Gastroesophageal sphincter (tissue), 4 donors: ENCODE measurements at regions not wholly inside any gene's neighbourhood (a gene's known extent, or its start where the extent isn't known, plus 50 kb on each side); places are given as distances from the start of the nearest gene placed in this dataset.
"Not testable (repeated sequence)": the region's sequence is repeated elsewhere in the genome, so short reads cannot be mapped to it uniquely, and the experiment has no call there.

ENCODE experiments used
- ATAC-seq: fragments of 150-250 bp; one replicate; pipeline ENCODE4 v1.9.1; 2016; ENCODE audit warnings: mild to moderate bottlenecking, moderate library complexity
- H3K27ac ChIP-seq, 4 donors: fragments of 200-600 bp; sonication (generic) in 3 of 4; 1 replicate in 3 of 4; 2 replicates in 1 of 4; pipeline ENCODE4 v1.5.1; 2016 to 2019
- H3K27me3 ChIP-seq: fragments of 200-600 bp; sonication (generic); one replicate; pipeline ENCODE4 v1.5.1; 2019
- H3K36me3 ChIP-seq, 2 donors: fragments of 200-600 bp; sonication (generic); one replicate each; pipeline ENCODE4 v1.5.1; 2019; ENCODE audit warnings: control low read depth in 1 of 2
- H3K4me1 ChIP-seq, 3 donors: fragments of 200-600 bp; sonication (generic); 1 replicate in 2 of 3; 2 replicates in 1 of 3; pipeline ENCODE4 v1.5.1; 2016 to 2019; ENCODE audit warnings: control low read depth in 2 of 3
- H3K4me3 ChIP-seq, 2 donors: fragments of 200-600 bp; sonication (generic); one replicate each; pipeline ENCODE4 v1.5.1; 2019; ENCODE audit warnings: mild to moderate bottlenecking in 1 of 2, moderate library complexity in 1 of 2
- H3K9me3 ChIP-seq, 3 donors: fragments of 200-600 bp; sonication (generic); one replicate each; pipeline ENCODE4 v1.5.1; 2017 to 2019; ENCODE audit warnings: control low read depth in 2 of 3
- EP300 ChIP-seq: sonication (generic); formaldehyde crosslinking; IDR thresholded peaks from one replicate; pipeline ENCODE4 v1.6.1; 2017; ENCODE audit warnings: antibody characterized with exemption, mild to moderate bottlenecking
- POLR2A ChIP-seq, 2 donors: fragments of 450-650 bp; IDR thresholded peaks; one replicate each; pipeline ENCODE4 v1.6.1; 2017; ENCODE audit warnings: antibody characterized with exemption in 2 of 2, mild to moderate bottlenecking in 2 of 2, moderate library complexity in 1 of 2
- POLR2AphosphoS5 ChIP-seq: sonication (generic); formaldehyde crosslinking; IDR thresholded peaks from one replicate; pipeline ENCODE4 v1.6.1; 2017; ENCODE audit warnings: antibody characterized with exemption
- WGBS, 2 donors: methylation state at CpG; one replicate each; pipeline ENCODE4 v1.1.5; 2018; ENCODE audit warnings: low coverage in 1 of 2; 5-methylcytosine and 5-hydroxymethylcytosine counted together
- TF ChIP-seq, protein P1 (sequence below), 4 experiments: fragments of 200-600 bp in 2 of 4; fragments of 450-650 bp in 2 of 4; sonication (generic) in 1 of 4; IDR thresholded peaks; one replicate each; pipeline ENCODE4 v1.5.1; 2017 to 2019; ENCODE audit warnings: antibody characterized with exemption in 4 of 4, mild to moderate bottlenecking in 2 of 4, moderate library complexity in 2 of 4

DNA sequence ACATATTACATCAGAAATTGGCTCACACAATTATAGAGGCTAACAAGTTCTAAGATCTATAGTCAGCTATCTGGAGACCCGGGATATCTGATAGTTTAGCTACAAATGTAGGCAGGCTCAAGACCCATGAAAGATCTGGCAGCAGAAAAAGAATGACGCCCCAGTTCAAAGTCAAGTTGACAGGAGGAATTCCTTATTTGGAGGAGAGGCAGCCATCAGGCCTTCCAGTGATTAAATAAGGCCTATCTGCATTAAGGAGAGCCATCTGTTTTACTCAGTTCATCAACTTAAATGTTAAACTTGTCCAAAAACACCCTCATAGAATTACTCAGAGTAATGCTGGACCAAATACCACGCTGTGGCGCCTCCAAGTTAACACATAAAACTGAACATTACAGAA, 1402.6 kb downstream of the FAM181B start:
- Histone ChIP-seq H3K4me3 (no peak overlapping the region), H3K27me3 (no peaks in the 10 kb centered on the region), H3K9me3 (no peaks in the 10 kb centered on the region), H3K36me3 (no peaks in the 10 kb centered on the region), H3K4me1 (no peaks in the 10 kb centered on the region), H3K27ac (no peak overlapping the region)
- no peak for ATAC-seq
- WGBS, 2 donors, result 58 to 78% methylated on average over 4 of the region's 4 CpGs
- TF ChIP-seq EP300 (no peak), POLR2A (IDR thresholded peaks at IDR 0.05) (no peak)

DNA sequence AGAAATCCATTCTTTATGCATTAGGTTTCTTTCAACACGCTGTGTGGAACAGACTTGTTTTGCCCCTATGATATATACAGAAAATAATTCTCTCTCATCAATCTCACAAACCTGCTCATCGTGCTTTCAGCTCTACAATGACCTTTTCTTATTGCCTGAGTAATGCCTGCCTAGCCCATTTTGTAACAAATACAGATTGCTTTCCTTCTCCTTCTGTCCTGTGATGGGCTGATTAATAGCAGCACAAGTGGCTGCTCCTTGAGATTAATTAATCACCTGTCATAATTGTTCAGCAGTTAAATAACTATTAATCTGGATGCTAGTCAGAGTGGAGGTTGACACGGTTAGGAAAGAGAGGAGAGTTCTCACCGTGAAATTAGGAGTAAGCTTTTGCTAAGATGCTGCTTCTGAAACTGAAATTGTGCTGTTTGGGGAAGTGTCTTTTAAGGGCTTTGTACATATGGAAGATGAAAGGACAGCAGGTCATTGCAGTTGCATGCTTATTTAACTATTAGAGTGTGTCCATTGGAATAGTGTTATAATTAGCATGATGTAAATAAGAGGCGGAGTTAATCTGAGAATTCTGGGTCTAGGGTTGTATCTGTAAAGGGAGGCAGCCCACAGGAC, 1430.5 kb downstream of the FAM181B start:
- 32 to 44% methylated on average over 3 to 5 of the region's 5 CpGs for WGBS, 2 donors
- no peaks in the 10 kb centered on the region for H3K9me3 ChIP-seq

DNA sequence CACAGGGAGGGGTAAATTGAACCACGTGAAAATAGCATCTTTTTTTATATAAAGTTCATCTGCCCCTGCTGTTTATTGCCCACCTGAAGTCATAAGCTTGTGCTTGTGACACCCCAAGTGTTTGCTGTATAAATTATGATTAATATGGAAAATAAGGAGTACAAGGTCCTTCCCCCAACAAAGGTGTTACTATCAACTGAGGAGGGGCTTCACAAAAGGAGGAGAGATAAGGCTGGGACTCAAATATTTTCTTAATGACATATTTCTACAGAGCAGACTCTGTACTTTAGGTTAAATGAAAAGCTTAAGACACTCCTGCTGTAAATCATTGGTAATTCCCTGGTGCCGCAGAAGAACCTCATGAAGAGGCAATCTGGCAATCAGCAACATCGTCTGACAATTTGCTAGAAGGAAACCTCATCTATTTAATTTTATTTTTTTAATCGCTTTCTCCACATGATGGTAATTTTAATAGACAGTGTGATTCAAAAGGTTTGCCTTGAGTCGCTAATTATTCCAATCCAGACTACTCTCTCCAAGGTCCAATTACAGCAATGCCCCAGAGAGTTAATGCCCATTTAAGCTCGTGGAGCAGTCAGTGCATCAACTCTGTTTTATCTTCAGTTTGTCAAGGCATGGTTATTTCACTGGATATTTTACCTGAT, 1432.4 kb downstream of the FAM181B start:
- no peaks in the 10 kb centered on the region for H3K9me3 ChIP-seq
- no peak for ATAC-seq
- no peaks in the 10 kb centered on the region for H3K4me1 ChIP-seq
- no peak overlapping the region for H3K27ac ChIP-seq
- no peak overlapping the region for H3K4me3 ChIP-seq
- no peaks in the 10 kb centered on the region for H3K27me3 ChIP-seq
- 78 to 93% methylated on average over 6 of the region's 6 CpGs for WGBS, 2 donors
- TF ChIP-seq EP300 (no peak), POLR2A (IDR thresholded peaks at IDR 0.05) (no peak), POLR2AphosphoS5 (no peak)
- TF ChIP-seq, protein P1, sequence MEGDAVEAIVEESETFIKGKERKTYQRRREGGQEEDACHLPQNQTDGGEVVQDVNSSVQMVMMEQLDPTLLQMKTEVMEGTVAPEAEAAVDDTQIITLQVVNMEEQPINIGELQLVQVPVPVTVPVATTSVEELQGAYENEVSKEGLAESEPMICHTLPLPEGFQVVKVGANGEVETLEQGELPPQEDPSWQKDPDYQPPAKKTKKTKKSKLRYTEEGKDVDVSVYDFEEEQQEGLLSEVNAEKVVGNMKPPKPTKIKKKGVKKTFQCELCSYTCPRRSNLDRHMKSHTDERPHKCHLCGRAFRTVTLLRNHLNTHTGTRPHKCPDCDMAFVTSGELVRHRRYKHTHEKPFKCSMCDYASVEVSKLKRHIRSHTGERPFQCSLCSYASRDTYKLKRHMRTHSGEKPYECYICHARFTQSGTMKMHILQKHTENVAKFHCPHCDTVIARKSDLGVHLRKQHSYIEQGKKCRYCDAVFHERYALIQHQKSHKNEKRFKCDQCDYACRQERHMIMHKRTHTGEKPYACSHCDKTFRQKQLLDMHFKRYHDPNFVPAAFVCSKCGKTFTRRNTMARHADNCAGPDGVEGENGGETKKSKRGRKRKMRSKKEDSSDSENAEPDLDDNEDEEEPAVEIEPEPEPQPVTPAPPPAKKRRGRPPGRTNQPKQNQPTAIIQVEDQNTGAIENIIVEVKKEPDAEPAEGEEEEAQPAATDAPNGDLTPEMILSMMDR (IDR thresholded peaks at IDR 0.05), result no peak
- no peaks in the 10 kb centered on the region for H3K36me3 ChIP-seq

More for the DNA sequence above, 1430.5 kb downstream of the FAM181B start:
- Histone ChIP-seq H3K27me3 (no peaks in the 10 kb centered on the region), H3K36me3 (no peaks in the 10 kb centered on the region), H3K4me1 (no peaks in the 10 kb centered on the region), H3K4me3 (no peak overlapping the region), H3K27ac (no peak overlapping the region)
- TF ChIP-seq POLR2AphosphoS5, result no peak
- no peak for TF ChIP-seq POLR2A (IDR thresholded peaks at IDR 0.05)
- TF ChIP-seq, protein P1 (IDR thresholded peaks at IDR 0.05), result no peak
- TF ChIP-seq EP300, result no peak
- no peak for ATAC-seq

DNA sequence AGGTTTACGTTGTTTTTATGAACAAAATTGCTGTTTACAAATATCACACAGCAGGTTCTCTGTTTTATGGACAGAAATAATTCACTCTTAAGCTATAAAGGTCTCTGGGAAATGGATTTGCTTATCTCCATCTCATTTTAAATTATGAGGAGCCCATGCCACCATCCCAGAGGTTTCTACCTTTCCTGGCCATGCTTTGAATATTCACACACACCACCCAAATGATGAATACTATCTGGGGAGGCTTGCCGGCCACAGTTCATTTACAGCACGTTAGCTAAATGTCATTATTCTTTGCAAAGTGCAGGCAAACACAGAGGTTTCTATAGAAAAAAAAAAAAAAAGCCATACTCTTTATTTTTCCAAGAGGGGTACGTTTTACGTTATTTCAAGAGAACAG, 1446.7 kb downstream of the FAM181B start:
- Histone ChIP-seq H3K4me1 (no peaks in the 10 kb centered on the region), H3K27ac (no peak overlapping the region), H3K9me3 (peaks cover 0 to 19% (median 0%) of the 10 kb centered on the region in 3 donors), H3K27me3 (no peaks in the 10 kb centered on the region), H3K4me3 (no peak overlapping the region), H3K36me3 (no peaks in the 10 kb centered on the region)
- 50 to 61% methylated on average over 5 of the region's 5 CpGs for WGBS, 2 donors
- ATAC-seq, result no peak
- TF ChIP-seq, protein P1 (IDR thresholded peaks at IDR 0.05), result no peak
- no peak for TF ChIP-seq POLR2AphosphoS5
- TF ChIP-seq POLR2A (IDR thresholded peaks at IDR 0.05), result no peak
- no peak for TF ChIP-seq EP300

DNA sequence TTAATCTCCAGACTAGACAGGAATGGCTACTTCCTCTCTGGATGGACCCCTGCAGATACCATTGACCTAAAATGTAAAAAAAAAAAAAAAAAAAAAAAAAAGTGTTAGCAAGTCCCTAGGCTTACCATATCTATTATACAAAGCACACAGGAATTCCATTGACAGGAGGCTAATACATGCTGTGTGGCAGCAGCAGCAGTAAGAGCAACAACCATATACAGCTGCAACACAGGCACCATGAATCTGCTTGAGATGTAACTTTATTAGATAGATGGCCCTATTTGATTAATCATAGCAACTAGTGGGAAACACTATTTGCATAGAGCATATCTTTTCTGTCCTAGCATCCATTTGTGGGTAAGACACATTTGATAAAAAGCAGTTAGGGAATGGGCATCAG, 1447.1 kb downstream of the FAM181B start:
- H3K27ac ChIP-seq, result no peak overlapping the region
- H3K4me1 ChIP-seq, result no peaks in the 10 kb centered on the region
- H3K9me3 ChIP-seq, result peaks cover 0 to 19% (median 0%) of the 10 kb centered on the region in 3 donors
- no peaks in the 10 kb centered on the region for H3K36me3 ChIP-seq
- TF ChIP-seq POLR2A (IDR thresholded peaks at IDR 0.05) (no peak), EP300 (no peak), POLR2AphosphoS5 (no peak)
- TF ChIP-seq, protein P1 (IDR thresholded peaks at IDR 0.05), result no peak
- H3K4me3 ChIP-seq, result no peak overlapping the region
- H3K27me3 ChIP-seq, result no peaks in the 10 kb centered on the region
- no peak for ATAC-seq

DNA sequence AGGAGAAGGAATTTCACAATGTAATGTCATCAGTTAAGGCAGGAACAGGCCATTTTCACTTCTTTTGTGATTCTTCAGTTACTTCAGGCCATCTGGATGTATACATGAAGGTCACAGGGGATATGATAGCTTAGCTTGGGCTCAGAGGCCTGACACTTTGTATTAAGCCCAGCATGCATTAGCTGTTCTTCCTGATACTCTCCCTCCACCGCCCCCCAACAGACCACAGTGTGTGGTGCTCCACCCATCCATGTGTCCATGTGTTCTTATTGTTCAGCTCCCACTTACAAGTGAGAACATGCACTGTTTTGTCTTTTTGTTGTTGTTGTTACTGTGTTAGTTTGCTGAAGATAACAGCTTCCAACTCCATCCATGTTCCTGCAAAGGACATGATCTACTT, 1453.4 kb downstream of the FAM181B start:
- not testable (repeated sequence) for H3K4me1 ChIP-seq, ATAC-seq, H3K4me3 ChIP-seq, H3K36me3 ChIP-seq, H3K27me3 ChIP-seq, H3K27ac ChIP-seq
- WGBS, 2 donors, result 33 to 100% methylated on average over 1 of the region's 1 CpG
- peaks cover 0 to 14% (median 0%) of the 10 kb centered on the region in 3 donors for H3K9me3 ChIP-seq
